ENCODE measurements at regions not wholly inside any gene's neighbourhood (a gene's known extent, or its start where the extent isn't known, plus 50 kb on each side); places are given as distances from the start of the nearest gene placed in this dataset.

DNA sequence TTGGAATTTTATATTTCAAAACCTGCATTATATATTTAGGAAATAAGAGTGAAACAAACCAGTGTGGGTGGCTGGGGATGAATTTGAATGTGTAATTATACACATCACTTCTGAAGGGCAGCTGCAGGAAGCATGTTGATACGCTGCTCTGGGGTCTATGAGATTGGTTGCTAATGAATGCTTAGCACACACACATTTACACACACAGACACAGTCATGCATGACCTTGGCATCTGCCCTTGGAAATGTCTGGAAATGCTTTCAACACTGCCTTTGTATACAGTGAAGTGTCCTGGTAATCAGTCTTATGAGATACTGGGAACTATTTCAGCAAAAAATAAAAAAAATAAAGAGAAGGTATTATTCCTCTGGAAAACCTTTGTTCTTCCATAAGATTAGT lies 83.4 kb downstream of the ELOVL4 start (continued):
- TF ChIP-seq, protein P1, sequence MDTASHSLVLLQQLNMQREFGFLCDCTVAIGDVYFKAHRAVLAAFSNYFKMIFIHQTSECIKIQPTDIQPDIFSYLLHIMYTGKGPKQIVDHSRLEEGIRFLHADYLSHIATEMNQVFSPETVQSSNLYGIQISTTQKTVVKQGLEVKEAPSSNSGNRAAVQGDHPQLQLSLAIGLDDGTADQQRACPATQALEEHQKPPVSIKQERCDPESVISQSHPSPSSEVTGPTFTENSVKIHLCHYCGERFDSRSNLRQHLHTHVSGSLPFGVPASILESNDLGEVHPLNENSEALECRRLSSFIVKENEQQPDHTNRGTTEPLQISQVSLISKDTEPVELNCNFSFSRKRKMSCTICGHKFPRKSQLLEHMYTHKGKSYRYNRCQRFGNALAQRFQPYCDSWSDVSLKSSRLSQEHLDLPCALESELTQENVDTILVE (CRISPR knock-in tag; IDR thresholded peaks at IDR 0.05), result no peak
- TF ChIP-seq HMG20B (CRISPR knock-in tag; conservative IDR thresholded peaks at IDR 0.05) (no peak), GTF3A (CRISPR knock-in tag; conservative IDR thresholded peaks at IDR 0.05) (no peak), KDM6A (CRISPR knock-in tag; IDR thresholded peaks at IDR 0.05; ENCODE audit: low read depth) (no peak)
- TF ChIP-seq, protein P2, sequence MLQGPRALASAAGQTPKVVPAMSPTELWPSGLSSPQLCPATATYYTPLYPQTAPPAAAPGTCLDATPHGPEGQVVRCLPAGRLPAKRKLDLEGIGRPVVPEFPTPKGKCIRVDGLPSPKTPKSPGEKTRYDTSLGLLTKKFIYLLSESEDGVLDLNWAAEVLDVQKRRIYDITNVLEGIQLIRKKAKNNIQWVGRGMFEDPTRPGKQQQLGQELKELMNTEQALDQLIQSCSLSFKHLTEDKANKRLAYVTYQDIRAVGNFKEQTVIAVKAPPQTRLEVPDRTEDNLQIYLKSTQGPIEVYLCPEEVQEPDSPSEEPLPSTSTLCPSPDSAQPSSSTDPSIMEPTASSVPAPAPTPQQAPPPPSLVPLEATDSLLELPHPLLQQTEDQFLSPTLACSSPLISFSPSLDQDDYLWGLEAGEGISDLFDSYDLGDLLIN (CRISPR knock-in tag; IDR thresholded peaks at IDR 0.05; ENCODE audit: borderline replicate concordance), result no peak

DNA sequence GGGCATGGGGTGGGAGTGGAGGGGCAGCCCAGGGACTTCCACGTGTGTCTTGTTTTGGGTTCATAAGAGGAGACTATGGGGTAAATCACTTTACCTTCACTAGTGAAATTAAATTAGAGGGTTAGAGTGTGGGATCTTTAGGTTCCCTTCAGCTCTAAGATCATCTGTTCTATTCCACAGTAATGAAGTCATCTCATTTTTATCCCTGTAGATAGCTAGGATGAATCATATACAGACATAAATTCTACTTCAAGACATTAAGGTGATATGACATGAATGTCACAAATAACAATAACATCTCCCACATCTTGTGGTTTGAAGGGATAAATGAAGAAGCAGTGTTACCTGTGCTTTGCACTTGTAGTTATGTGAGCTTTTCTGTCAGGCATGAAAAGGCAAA lies 83.8 kb downstream of the ELOVL4 start:
- H3K4me2 ChIP-seq (ENCODE audit: low read depth, low read length), result no peak overlapping the region
- no peaks in the 10 kb centered on the region for H3K36me3 ChIP-seq (replicated peaks in 1 of 2; ENCODE audit: control insufficient read depth in 1 of 2, insufficient read depth in 2 of 2, low read length in 2 of 2)
- no peaks in the 10 kb centered on the region for H3K9me3 ChIP-seq (ENCODE audit: low read length)
- no peak for DNase-seq (ENCODE audit: low spot score)
- no peaks in the 10 kb centered on the region for H3K79me2 ChIP-seq (ENCODE audit: insufficient read depth, low read length)
- intact Hi-C loops (cut with micrococcal nuclease; ENCODE audit: unreplicated experiment) (no loop called here), in situ Hi-C loops (cut with HindIII; ENCODE audit: extremely low pct_ligation_motif_present, low pct_unique_long_range_greater_than_20kb) (no loop called here)
- no peak for ATAC-seq
- no peak overlapping the region for H2AFZ ChIP-seq (ENCODE audit: low read length)
- no peak overlapping the region for H3K27ac ChIP-seq (ENCODE audit: extremely low read length, insufficient read depth, low read length)
- ChIA-PET POLR2A (no interaction called here), CTCF (ENCODE audit: low intra/inter-chr PET ratio, low total read pairs) (no interaction called here)
- no peak overlapping the region for H3K9ac ChIP-seq (ENCODE audit: insufficient read depth, low read depth, low read length)
- FAIRE-seq, result no peak
- H4K20me1 ChIP-seq (ENCODE audit: insufficient read depth, low read length), result no peaks in the 10 kb centered on the region
- no peaks in the 10 kb centered on the region; a peak in 1 of 5 replicates for H3K27me3 ChIP-seq (ENCODE audit: control insufficient read depth in 1 of 2, insufficient read depth in 2 of 2, low read length in 2 of 2)
- H3K4me1 ChIP-seq (ENCODE audit: insufficient read depth, low read length), result peaks cover 4% of the 10 kb centered on the region
- 8% methylated on average over 1 of the region's 1 CpG for WGBS (ENCODE audit: low lambda C conversion rate)
- H3K4me3 ChIP-seq (replicated peaks in 1 of 3; ENCODE audit: insufficient read depth in 1 of 3, low read depth in 2 of 3, low read length in 3 of 3), result no peak overlapping the region
- BruUV-seq (replicated peaks), result no TSS peak
- TF ChIP-seq GFI1 (CRISPR knock-in tag; IDR thresholded peaks at IDR 0.05; ENCODE audit: borderline replicate concordance), result no peak
- no peak for TF ChIP-seq ZBTB20 (CRISPR knock-in tag; IDR thresholded peaks at IDR 0.05; ENCODE audit: borderline replicate concordance, low read depth)
- TF ChIP-seq ETV6 (CRISPR knock-in tag; conservative IDR thresholded peaks at IDR 0.05), result no peak
- TF ChIP-seq FOXP1 (IDR thresholded peaks at IDR 0.05), result no peak
- TF ChIP-seq FOXP1 (CRISPR knock-in tag; IDR thresholded peaks at IDR 0.05), result no peak
- TF ChIP-seq KLF13 (CRISPR knock-in tag; IDR thresholded peaks at IDR 0.05), result no peak
- TF ChIP-seq ZNF660 (CRISPR knock-in tag; IDR thresholded peaks at IDR 0.05; ENCODE audit: borderline replicate concordance, low read depth), result no peak
- no peak for TF ChIP-seq ZNF556 (CRISPR knock-in tag; IDR thresholded peaks at IDR 0.05; ENCODE audit: borderline replicate concordance)
- no peak for TF ChIP-seq TRIM24 (CRISPR knock-in tag; IDR thresholded peaks at IDR 0.05)
- TF ChIP-seq NPAS2 (CRISPR knock-in tag; IDR thresholded peaks at IDR 0.05; ENCODE audit: borderline replicate concordance), result no peak
- TF ChIP-seq FOXA1 (IDR thresholded peaks at IDR 0.05), result no peak
- no peak for TF ChIP-seq FOXA1 (CRISPR knock-in tag; IDR thresholded peaks at IDR 0.05)
- TF ChIP-seq, protein P3, sequence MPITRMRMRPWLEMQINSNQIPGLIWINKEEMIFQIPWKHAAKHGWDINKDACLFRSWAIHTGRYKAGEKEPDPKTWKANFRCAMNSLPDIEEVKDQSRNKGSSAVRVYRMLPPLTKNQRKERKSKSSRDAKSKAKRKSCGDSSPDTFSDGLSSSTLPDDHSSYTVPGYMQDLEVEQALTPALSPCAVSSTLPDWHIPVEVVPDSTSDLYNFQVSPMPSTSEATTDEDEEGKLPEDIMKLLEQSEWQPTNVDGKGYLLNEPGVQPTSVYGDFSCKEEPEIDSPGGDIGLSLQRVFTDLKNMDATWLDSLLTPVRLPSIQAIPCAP (CRISPR knock-in tag; IDR thresholded peaks at IDR 0.05; ENCODE audit: low read depth), result no peak

Data from HepG2 (cell line).